ENCODE measurements at regions not wholly inside any gene's neighbourhood (a gene's known extent, or its start where the extent isn't known, plus 50 kb on each side); places are given as distances from the start of the nearest gene placed in this dataset.

DNA sequence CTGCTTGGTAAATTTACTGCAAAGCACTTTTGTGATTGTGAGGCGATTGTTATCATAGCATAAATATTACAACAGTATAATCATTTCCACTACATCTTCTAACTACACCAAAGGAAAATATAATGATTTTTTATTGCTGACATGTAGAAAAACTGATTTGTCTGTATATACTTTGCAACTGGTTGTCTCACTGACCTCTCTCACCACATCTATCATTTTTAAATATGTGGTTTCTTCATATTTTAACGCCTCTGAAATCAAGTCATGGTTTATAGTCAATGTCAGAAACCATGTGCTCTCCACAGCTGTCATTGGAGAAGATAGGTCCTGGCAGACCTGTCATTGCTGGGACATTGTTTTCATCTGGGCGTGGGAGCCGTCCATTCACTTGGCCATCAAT, 315.4 kb upstream of the KLF6 start:
- no peak overlapping the region for H3K27ac ChIP-seq (ENCODE audit: low read length)
- DNase-seq, result no peak
- 90% methylated on average over 3 of the region's 4 CpGs for WGBS (ENCODE audit: insufficient coverage)

GRCh38 chr10:4099202-4099601, 314.2 kb upstream of the KLF6 start:
- DNase-seq, result peak; percentile 17
- no peaks in the 10 kb centered on the region for H3K27me3 ChIP-seq (ENCODE audit: control insufficient read depth, insufficient read depth, low read length)
- no peaks in the 10 kb centered on the region for H3K4me1 ChIP-seq (ENCODE audit: control insufficient read depth, insufficient read depth, low read length)
- no peaks in the 10 kb centered on the region for H3K36me3 ChIP-seq (ENCODE audit: control insufficient read depth, insufficient read depth, low read length)
- no peak overlapping the region for H3K27ac ChIP-seq (ENCODE audit: low read length)
- no peak overlapping the region for H3K4me3 ChIP-seq (ENCODE audit: low read length)
- no peaks in the 10 kb centered on the region for H3K9me3 ChIP-seq (replicated peaks; ENCODE audit: control insufficient read depth, low read depth, low read length)

More for the DNA sequence above, 315.4 kb upstream of the KLF6 start:
- Histone ChIP-seq H3K36me3 (ENCODE audit: control insufficient read depth, insufficient read depth, low read length) (no peaks in the 10 kb centered on the region), H3K9me3 (replicated peaks; ENCODE audit: control insufficient read depth, low read depth, low read length) (peaks cover 3% of the 10 kb centered on the region), H3K4me1 (ENCODE audit: control insufficient read depth, insufficient read depth, low read length) (no peaks in the 10 kb centered on the region), H3K27me3 (ENCODE audit: control insufficient read depth, insufficient read depth, low read length) (no peaks in the 10 kb centered on the region), H3K4me3 (ENCODE audit: low read length) (no peak overlapping the region)

DNA sequence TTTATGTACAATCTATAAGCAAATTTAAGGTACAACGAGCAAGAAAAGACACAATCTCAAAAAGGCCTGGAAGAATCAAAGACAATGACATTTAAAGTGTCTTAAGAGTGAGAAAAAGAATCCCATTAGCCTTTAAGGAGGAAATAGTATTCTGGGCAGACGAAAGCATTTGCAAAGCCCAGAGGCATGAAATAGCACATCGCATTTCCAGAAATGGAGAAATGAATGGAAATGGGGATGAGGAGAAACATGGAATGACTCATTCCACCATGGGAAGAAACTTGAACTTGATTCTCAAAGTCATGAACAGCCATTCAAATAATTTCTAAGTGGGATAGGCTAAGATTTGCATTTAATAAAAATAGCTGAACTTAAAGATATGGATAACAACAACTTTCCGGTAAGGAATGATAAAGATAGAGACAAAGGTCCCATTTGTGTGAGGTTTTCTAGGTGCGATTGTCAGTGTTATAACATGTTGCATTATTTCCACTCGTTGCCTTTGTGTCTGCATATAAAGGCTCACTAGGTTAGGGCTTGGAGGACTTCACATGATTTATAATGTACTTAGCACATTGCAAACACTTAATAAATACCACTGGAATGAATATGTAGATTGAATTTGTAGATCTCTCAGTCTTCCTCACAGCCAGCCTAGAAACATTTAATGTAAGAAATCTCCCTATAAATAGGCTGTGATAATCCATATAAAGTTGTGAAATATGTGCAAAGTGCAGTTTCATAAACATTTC, 310.3 kb upstream of the KLF6 start:
- DNase-seq, result peak; percentile 29
- WGBS (ENCODE audit: insufficient coverage), result no CpG with 5 or more reads among the region's 6 CpGs

GRCh38 chr10:4094751-4095150, 309.7 kb upstream of the KLF6 start:
- Histone ChIP-seq H3K27ac (ENCODE audit: low read length) (no peak overlapping the region), H3K4me3 (ENCODE audit: low read length) (no peak overlapping the region), H3K36me3 (ENCODE audit: control insufficient read depth, insufficient read depth, low read length) (no peaks in the 10 kb centered on the region), H3K27me3 (ENCODE audit: control insufficient read depth, insufficient read depth, low read length) (no peaks in the 10 kb centered on the region), H3K9me3 (replicated peaks; ENCODE audit: control insufficient read depth, low read depth, low read length) (no peaks in the 10 kb centered on the region), H3K4me1 (ENCODE audit: control insufficient read depth, insufficient read depth, low read length) (no peaks in the 10 kb centered on the region)
- no CpG with 5 or more reads among the region's 2 CpGs for WGBS (ENCODE audit: insufficient coverage)
- peak; percentile 55 for DNase-seq

More for the DNA sequence above, 310.3 kb upstream of the KLF6 start:
- Histone ChIP-seq H3K36me3 (ENCODE audit: control insufficient read depth, insufficient read depth, low read length) (no peaks in the 10 kb centered on the region), H3K27ac (ENCODE audit: low read length) (no peak overlapping the region), H3K9me3 (replicated peaks; ENCODE audit: control insufficient read depth, low read depth, low read length) (no peaks in the 10 kb centered on the region), H3K4me3 (ENCODE audit: low read length) (no peak overlapping the region), H3K27me3 (ENCODE audit: control insufficient read depth, insufficient read depth, low read length) (no peaks in the 10 kb centered on the region), H3K4me1 (ENCODE audit: control insufficient read depth, insufficient read depth, low read length) (no peaks in the 10 kb centered on the region)

DNA sequence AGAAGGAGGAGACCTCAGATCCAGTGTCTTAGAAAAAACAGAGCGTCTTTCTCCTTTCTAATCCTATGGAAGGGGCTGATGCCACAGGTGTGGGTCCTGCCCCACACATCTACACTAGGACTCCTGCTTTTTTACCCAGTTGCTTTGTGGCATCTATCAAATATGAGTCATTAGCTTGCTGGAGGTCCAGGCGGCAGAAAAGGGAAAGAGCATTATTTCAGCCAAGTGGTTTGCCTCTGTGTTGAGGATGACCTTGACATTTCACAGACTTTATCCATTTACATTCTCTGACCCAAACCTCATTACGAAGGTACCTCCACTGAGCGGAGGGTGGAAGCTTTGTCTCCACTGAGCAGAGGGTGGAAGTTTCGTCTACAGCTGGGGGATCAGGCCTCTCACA, 308.4 kb upstream of the KLF6 start:
- H3K4me3 ChIP-seq (ENCODE audit: low read length), result no peak overlapping the region
- H3K36me3 ChIP-seq (ENCODE audit: control insufficient read depth, insufficient read depth, low read length), result no peaks in the 10 kb centered on the region
- no peaks in the 10 kb centered on the region for H3K27me3 ChIP-seq (ENCODE audit: control insufficient read depth, insufficient read depth, low read length)
- DNase-seq, result no peak
- H3K27ac ChIP-seq (ENCODE audit: low read length), result no peak overlapping the region
- H3K4me1 ChIP-seq (ENCODE audit: control insufficient read depth, insufficient read depth, low read length), result no peaks in the 10 kb centered on the region
- no peaks in the 10 kb centered on the region for H3K9me3 ChIP-seq (replicated peaks; ENCODE audit: control insufficient read depth, low read depth, low read length)
- no CpG with 5 or more reads among the region's 5 CpGs for WGBS (ENCODE audit: insufficient coverage)

- Histone ChIP-seq H3K9me3 (replicated peaks; ENCODE audit: control insufficient read depth, low read depth, low read length) (no peaks in the 10 kb centered on the region), H3K27me3 (ENCODE audit: control insufficient read depth, insufficient read depth, low read length) (no peaks in the 10 kb centered on the region), H3K27ac (ENCODE audit: low read length) (no peak overlapping the region), H3K4me3 (ENCODE audit: low read length) (no peak overlapping the region), H3K36me3 (ENCODE audit: control insufficient read depth, insufficient read depth, low read length) (no peaks in the 10 kb centered on the region), H3K4me1 (ENCODE audit: control insufficient read depth, insufficient read depth, low read length) (peaks cover 5% of the 10 kb centered on the region)
- no peak for DNase-seq
- 95% methylated on average over 7 of the region's 14 CpGs for WGBS (ENCODE audit: insufficient coverage)
Observed at GRCh38 chr10:4088354-4089066, 303.5 kb upstream of the KLF6 start.

DNA sequence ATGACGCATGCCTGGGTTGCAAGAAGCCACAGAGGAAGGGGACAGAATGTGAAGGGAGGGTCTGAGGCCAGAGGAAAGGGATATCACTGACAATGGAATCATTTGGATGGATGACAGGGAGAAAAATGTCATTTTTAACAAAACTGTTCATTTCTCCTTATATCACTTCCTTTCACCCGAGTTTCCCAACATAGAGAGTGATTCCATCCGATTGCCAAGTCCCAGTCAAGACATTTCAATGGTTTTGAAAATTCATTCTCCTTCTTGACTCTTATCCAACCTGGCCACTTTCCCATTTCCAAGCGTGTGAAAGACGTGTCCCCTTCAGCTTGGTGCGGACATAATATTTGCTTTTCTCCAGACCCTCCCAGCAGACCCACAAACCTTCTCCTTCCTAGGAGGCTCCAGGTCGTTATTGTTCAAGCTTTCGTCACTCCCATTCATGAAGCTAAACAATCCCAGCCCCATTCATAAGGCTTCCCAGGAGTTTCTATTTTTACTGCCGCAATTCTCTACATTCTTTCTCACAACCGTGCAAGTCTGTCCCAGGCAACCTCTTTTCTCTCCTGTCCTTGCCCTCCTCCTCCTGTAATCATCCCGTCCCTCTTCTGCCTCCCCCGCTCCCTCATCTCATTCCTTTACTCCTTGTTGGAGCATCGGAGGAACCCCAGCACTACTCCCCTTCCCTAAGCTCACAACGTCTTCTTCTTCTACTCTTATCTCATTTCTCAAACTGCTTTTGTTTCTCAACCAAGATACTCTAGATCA, 301.3 kb upstream of the KLF6 start:
- peak overlapping the region; percentile 63 for H3K27ac ChIP-seq (ENCODE audit: low read length)
- peaks cover 11% of the 10 kb centered on the region for H3K4me1 ChIP-seq (ENCODE audit: control insufficient read depth, insufficient read depth, low read length)

DNA sequence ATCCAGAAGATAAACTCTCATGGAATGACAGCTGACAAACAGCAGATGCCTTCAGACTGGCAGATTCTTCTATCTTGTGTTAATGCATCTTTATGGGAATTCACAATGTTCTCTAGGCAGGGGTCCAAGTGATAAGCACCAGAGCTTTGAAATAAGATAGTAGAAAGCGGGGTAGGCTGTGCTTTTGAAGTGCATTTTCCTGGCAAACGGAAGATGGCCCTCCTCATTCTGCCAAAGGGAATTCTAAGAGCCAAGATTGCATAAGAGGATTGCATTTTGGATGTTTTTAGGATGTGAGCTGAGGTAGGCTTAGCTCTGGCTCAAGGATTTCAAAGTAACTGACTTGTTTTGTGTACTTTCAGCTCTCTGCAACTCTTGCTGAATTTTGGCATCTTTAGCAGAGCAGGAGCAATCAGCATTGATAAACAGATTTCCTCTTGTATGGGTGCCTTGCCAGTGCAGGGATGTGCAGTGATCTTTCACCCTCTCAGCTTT, 298.5 kb upstream of the KLF6 start:
- Histone ChIP-seq H3K27me3 (ENCODE audit: control insufficient read depth, insufficient read depth, low read length) (no peaks in the 10 kb centered on the region), H3K9me3 (replicated peaks; ENCODE audit: control insufficient read depth, low read depth, low read length) (no peaks in the 10 kb centered on the region), H3K4me1 (ENCODE audit: control insufficient read depth, insufficient read depth, low read length) (peaks cover 11% of the 10 kb centered on the region), H3K4me3 (ENCODE audit: low read length) (no peak overlapping the region), H3K27ac (ENCODE audit: low read length) (no peak overlapping the region), H3K36me3 (ENCODE audit: control insufficient read depth, insufficient read depth, low read length) (no peaks in the 10 kb centered on the region)
- WGBS (ENCODE audit: insufficient coverage), result 69% methylated on average over 2 of the region's 2 CpGs
- peak; percentile 66 for DNase-seq

More for the DNA sequence above, 301.3 kb upstream of the KLF6 start:
- no peaks in the 10 kb centered on the region for H3K9me3 ChIP-seq (replicated peaks; ENCODE audit: control insufficient read depth, low read depth, low read length)
- H3K4me3 ChIP-seq (ENCODE audit: low read length), result no peak overlapping the region
- H3K36me3 ChIP-seq (ENCODE audit: control insufficient read depth, insufficient read depth, low read length), result no peaks in the 10 kb centered on the region
- H3K27me3 ChIP-seq (ENCODE audit: control insufficient read depth, insufficient read depth, low read length), result no peaks in the 10 kb centered on the region
- DNase-seq, result peak; percentile 73
- 36% methylated on average over 11 of the region's 14 CpGs for WGBS (ENCODE audit: insufficient coverage)

DNA sequence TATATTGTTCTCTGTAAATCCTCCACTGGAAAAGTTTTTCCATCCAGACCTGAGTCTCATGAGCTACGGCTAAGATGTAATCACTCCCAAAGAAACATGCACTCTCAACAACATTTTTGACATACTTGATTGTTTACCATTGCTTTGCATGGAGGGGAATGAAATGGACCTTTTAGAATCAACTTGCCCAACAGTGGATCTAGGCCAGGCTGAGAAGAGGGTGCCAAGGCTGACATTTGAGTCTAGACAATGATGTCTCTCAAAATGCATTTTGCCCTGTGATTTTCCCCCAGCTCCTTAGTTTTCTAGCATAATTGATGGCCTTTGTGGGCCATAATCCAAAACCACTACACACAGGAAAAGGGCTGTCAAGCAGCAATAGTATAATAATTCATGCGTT, 297.9 kb upstream of the KLF6 start:
- no peak overlapping the region for H3K4me3 ChIP-seq (ENCODE audit: low read length)
- H3K4me1 ChIP-seq (ENCODE audit: control insufficient read depth, insufficient read depth, low read length), result peaks cover 11% of the 10 kb centered on the region
- no peak for DNase-seq
- no peaks in the 10 kb centered on the region for H3K36me3 ChIP-seq (ENCODE audit: control insufficient read depth, insufficient read depth, low read length)
- no peak overlapping the region for H3K27ac ChIP-seq (ENCODE audit: low read length)
- no CpG with 5 or more reads among the region's 2 CpGs for WGBS (ENCODE audit: insufficient coverage)
- H3K9me3 ChIP-seq (replicated peaks; ENCODE audit: control insufficient read depth, low read depth, low read length), result no peaks in the 10 kb centered on the region
- H3K27me3 ChIP-seq (ENCODE audit: control insufficient read depth, insufficient read depth, low read length), result no peaks in the 10 kb centered on the region

GRCh38 chr10:4081685-4082111, 296.7 kb upstream of the KLF6 start:
- H3K4me1 ChIP-seq (ENCODE audit: control insufficient read depth, insufficient read depth, low read length), result peaks cover 13% of the 10 kb centered on the region
- no peaks in the 10 kb centered on the region for H3K27me3 ChIP-seq (ENCODE audit: control insufficient read depth, insufficient read depth, low read length)
- no peaks in the 10 kb centered on the region for H3K36me3 ChIP-seq (ENCODE audit: control insufficient read depth, insufficient read depth, low read length)
- WGBS (ENCODE audit: insufficient coverage), result no CpG with 5 or more reads among the region's 5 CpGs
- no peak overlapping the region for H3K4me3 ChIP-seq (ENCODE audit: low read length)
- peak; percentile 89 for DNase-seq
- peak overlapping the region; percentile 42 for H3K27ac ChIP-seq (ENCODE audit: low read length)
- no peaks in the 10 kb centered on the region for H3K9me3 ChIP-seq (replicated peaks; ENCODE audit: control insufficient read depth, low read depth, low read length)
